ENCODE measurements at regions not wholly inside any gene's neighbourhood (a gene's known extent, or its start where the extent isn't known, plus 50 kb on each side); places are given as distances from the start of the nearest gene placed in this dataset.

DNA sequence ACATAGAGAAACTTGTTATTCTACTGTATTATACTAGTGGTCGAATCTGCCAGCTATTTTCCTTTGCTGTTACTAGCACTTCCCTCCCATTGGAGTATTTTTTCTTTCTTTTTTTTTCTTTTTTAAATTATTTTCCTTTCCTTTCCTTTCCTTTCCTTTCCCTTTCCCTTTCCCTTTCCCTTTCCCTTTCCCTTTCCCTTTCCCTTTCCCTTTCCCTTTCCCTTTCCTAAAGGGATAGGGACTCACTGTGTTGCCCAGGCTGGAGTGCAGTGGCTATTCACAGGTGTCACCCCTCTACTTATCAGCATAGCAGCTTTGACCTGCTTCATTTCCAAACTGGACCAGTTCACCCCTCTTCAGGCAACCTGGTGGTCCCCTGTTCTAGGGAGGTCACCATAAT, 212.6 kb upstream of the SP4 start:
- Histone ChIP-seq H3K4me1 (ENCODE audit: insufficient read depth, insufficient read length) (no peaks in the 10 kb centered on the region), H3K27me3 (ENCODE audit: insufficient read depth, insufficient read length) (no peaks in the 10 kb centered on the region), H3K9ac (ENCODE audit: insufficient read length, low read depth) (no peak overlapping the region), H3K4me3 (ENCODE audit: insufficient read length, low read depth) (no peak overlapping the region), H3K36me3 (ENCODE audit: insufficient read depth, insufficient read length, low read length) (no peaks in the 10 kb centered on the region), H3K9me3 (ENCODE audit: insufficient read depth, low read length) (no peaks in the 10 kb centered on the region)
- no peak for TF ChIP-seq SUZ12 (IDR thresholded peaks at IDR 0.05; ENCODE audit: extremely low read depth, insufficient read depth, insufficient read length)
- no peak for TF ChIP-seq YY1 (IDR thresholded peaks at IDR 0.05; ENCODE audit: insufficient read depth, insufficient read length)
- no peak for TF ChIP-seq ZNF274 (IDR thresholded peaks at IDR 0.05; ENCODE audit: low read depth, low read length)
- DNase-seq (ENCODE audit: low read depth, low spot score), result no peak

- no peak for DNase-seq (ENCODE audit: low read depth, low spot score)
- Histone ChIP-seq H3K36me3 (ENCODE audit: insufficient read depth, insufficient read length, low read length) (no peaks in the 10 kb centered on the region), H3K4me1 (ENCODE audit: insufficient read depth, insufficient read length) (no peaks in the 10 kb centered on the region), H3K27me3 (ENCODE audit: insufficient read depth, insufficient read length) (no peaks in the 10 kb centered on the region), H3K9me3 (ENCODE audit: insufficient read depth, low read length) (no peaks in the 10 kb centered on the region), H3K9ac (ENCODE audit: insufficient read length, low read depth) (no peak overlapping the region), H3K4me3 (ENCODE audit: insufficient read length, low read depth) (no peak overlapping the region)
- no peak for TF ChIP-seq SUZ12 (IDR thresholded peaks at IDR 0.05; ENCODE audit: extremely low read depth, insufficient read depth, insufficient read length)
- TF ChIP-seq ZNF274 (IDR thresholded peaks at IDR 0.05; ENCODE audit: low read depth, low read length), result no peak
- TF ChIP-seq YY1 (IDR thresholded peaks at IDR 0.05; ENCODE audit: insufficient read depth, insufficient read length), result no peak
Observed at GRCh38 chr7:21217365-21217764, 210.5 kb upstream of the SP4 start.

- Histone ChIP-seq H3K9me3 (ENCODE audit: insufficient read depth, low read length) (no peaks in the 10 kb centered on the region), H3K36me3 (ENCODE audit: insufficient read depth, insufficient read length, low read length) (no peaks in the 10 kb centered on the region), H3K4me1 (ENCODE audit: insufficient read depth, insufficient read length) (no peaks in the 10 kb centered on the region), H3K27me3 (ENCODE audit: insufficient read depth, insufficient read length) (no peaks in the 10 kb centered on the region), H3K9ac (ENCODE audit: insufficient read length, low read depth) (no peak overlapping the region), H3K4me3 (ENCODE audit: insufficient read length, low read depth) (no peak overlapping the region)
- DNase-seq (ENCODE audit: low read depth, low spot score), result no peak
- no peak for TF ChIP-seq SUZ12 (IDR thresholded peaks at IDR 0.05; ENCODE audit: extremely low read depth, insufficient read depth, insufficient read length)
- TF ChIP-seq ZNF274 (IDR thresholded peaks at IDR 0.05; ENCODE audit: low read depth, low read length), result no peak
Observed at GRCh38 chr7:21218155-21218554, 209.7 kb upstream of the SP4 start.

DNA sequence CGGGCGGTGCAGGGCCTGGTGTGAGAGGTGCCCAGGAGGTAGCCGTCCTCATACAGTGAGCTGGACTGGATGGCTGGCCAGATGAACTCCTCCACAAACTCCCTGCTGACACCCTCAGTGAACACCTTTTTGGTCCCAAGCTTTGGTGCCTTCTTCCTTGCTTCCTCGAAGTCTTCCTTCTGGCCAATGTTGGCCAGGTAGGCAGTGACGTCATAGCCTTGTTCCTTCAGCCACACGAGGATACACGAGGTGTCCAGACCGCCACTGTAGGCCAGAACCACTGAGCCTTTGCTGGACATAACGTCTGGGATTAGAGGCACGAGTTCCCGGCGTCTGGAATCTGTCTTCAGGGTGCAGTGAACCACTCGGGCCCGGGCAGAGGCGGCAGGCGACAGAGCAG, 206.8 kb upstream of the SP4 start:
- Histone ChIP-seq H3K9ac (ENCODE audit: insufficient read length, low read depth) (no peak overlapping the region), H3K27me3 (ENCODE audit: insufficient read depth, insufficient read length) (no peaks in the 10 kb centered on the region), H3K9me3 (ENCODE audit: insufficient read depth, low read length) (no peaks in the 10 kb centered on the region), H3K4me3 (ENCODE audit: insufficient read length, low read depth) (no peak overlapping the region), H3K4me1 (ENCODE audit: insufficient read depth, insufficient read length) (no peaks in the 10 kb centered on the region), H3K36me3 (ENCODE audit: insufficient read depth, insufficient read length, low read length) (no peaks in the 10 kb centered on the region)
- no peak for TF ChIP-seq YY1 (IDR thresholded peaks at IDR 0.05; ENCODE audit: insufficient read depth, insufficient read length)
- TF ChIP-seq ZNF274 (IDR thresholded peaks at IDR 0.05; ENCODE audit: low read depth, low read length), result no peak
- TF ChIP-seq SUZ12 (IDR thresholded peaks at IDR 0.05; ENCODE audit: extremely low read depth, insufficient read depth, insufficient read length), result no peak
- DNase-seq (ENCODE audit: low read depth, low spot score), result no peak

DNA sequence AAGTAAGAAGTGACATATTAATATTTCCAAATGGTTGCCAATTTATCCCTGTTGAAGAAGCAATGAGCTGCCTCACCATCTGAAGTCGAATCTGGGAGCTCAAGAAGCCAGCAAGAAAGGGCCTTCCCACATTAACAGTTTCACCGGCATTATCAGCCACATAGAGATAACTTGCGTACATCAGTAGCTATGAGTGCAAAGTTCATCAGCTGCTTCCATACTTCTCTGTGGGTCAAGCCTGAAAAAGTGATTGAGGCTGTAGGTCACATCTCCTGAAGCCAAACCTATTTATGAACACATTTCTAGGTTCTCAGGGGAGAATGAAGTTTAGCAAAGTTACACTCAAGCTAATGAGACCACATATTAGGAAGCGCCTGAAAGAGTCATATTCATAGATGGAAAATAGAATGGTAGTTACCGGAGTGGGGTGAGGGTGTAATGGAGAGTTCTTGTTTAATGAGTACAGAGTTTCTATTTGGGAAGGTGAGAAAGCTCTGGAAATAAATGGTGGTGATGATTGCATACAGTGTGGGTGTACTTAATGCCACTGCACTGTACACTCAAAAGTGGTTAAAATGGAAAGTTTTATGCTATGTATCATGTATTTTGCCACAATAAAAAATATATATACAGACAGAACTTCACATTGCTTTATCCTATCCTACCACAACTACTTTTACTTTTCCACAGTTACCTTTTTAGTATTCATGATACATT, 189.3 kb upstream of the SP4 start:
- no peaks in the 10 kb centered on the region for H3K36me3 ChIP-seq (ENCODE audit: insufficient read depth, insufficient read length, low read length)
- H3K9ac ChIP-seq (ENCODE audit: insufficient read length, low read depth), result no peak overlapping the region
- no peak overlapping the region for H3K4me3 ChIP-seq (ENCODE audit: insufficient read length, low read depth)
- no peak for DNase-seq (ENCODE audit: low read depth, low spot score)
- H3K9me3 ChIP-seq (ENCODE audit: insufficient read depth, low read length), result no peaks in the 10 kb centered on the region
- no peaks in the 10 kb centered on the region for H3K4me1 ChIP-seq (ENCODE audit: insufficient read depth, insufficient read length)
- TF ChIP-seq YY1 (IDR thresholded peaks at IDR 0.05; ENCODE audit: insufficient read depth, insufficient read length) (no peak), SUZ12 (IDR thresholded peaks at IDR 0.05; ENCODE audit: extremely low read depth, insufficient read depth, insufficient read length) (no peak), ZNF274 (IDR thresholded peaks at IDR 0.05; ENCODE audit: low read depth, low read length) (no peak)
- no peaks in the 10 kb centered on the region for H3K27me3 ChIP-seq (ENCODE audit: insufficient read depth, insufficient read length)

DNA sequence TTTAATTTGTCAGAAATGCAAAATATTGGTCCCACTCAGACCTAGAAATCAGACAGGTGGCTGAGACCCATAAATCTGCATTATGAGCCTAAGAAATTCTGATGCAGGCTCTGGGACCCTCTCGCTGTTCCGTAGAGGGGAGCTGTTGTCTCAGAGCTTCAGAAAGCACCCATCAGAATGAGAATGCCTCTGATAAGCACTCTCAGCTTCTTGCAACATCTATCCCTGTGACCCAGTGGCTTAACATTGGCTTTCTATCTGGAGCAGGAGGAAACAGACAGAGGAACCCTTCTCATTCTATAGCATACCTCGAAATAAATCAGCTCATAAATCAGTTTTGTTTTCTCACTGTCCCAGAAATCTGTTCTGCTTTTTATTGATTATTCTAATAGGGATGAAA, 184.6 kb upstream of the SP4 start:
- Histone ChIP-seq H3K4me3 (ENCODE audit: insufficient read length, low read depth) (no peak overlapping the region), H3K4me1 (ENCODE audit: insufficient read depth, insufficient read length) (no peaks in the 10 kb centered on the region), H3K9ac (ENCODE audit: insufficient read length, low read depth) (no peak overlapping the region), H3K9me3 (ENCODE audit: insufficient read depth, low read length) (no peaks in the 10 kb centered on the region), H3K36me3 (ENCODE audit: insufficient read depth, insufficient read length, low read length) (no peaks in the 10 kb centered on the region), H3K27me3 (ENCODE audit: insufficient read depth, insufficient read length) (no peaks in the 10 kb centered on the region)
- peak; percentile 68 for DNase-seq (ENCODE audit: low read depth, low spot score)
- TF ChIP-seq SUZ12 (IDR thresholded peaks at IDR 0.05; ENCODE audit: extremely low read depth, insufficient read depth, insufficient read length) (no peak), YY1 (IDR thresholded peaks at IDR 0.05; ENCODE audit: insufficient read depth, insufficient read length) (no peak), ZNF274 (IDR thresholded peaks at IDR 0.05; ENCODE audit: low read depth, low read length) (no peak)

GRCh38 chr7:21251151-21251800, 176.6 kb upstream of the SP4 start:
- Histone ChIP-seq H3K27me3 (ENCODE audit: insufficient read depth, insufficient read length) (peaks cover 6% of the 10 kb centered on the region), H3K36me3 (ENCODE audit: insufficient read depth, insufficient read length, low read length) (no peaks in the 10 kb centered on the region), H3K4me1 (ENCODE audit: insufficient read depth, insufficient read length) (no peaks in the 10 kb centered on the region), H3K9ac (ENCODE audit: insufficient read length, low read depth) (no peak overlapping the region), H3K4me3 (ENCODE audit: insufficient read length, low read depth) (no peak overlapping the region), H3K9me3 (ENCODE audit: insufficient read depth, low read length) (no peaks in the 10 kb centered on the region)
- DNase-seq (ENCODE audit: low read depth, low spot score), result no peak
- TF ChIP-seq ZNF274 (IDR thresholded peaks at IDR 0.05; ENCODE audit: low read depth, low read length) (no peak), SUZ12 (IDR thresholded peaks at IDR 0.05; ENCODE audit: extremely low read depth, insufficient read depth, insufficient read length) (no peak), YY1 (IDR thresholded peaks at IDR 0.05; ENCODE audit: insufficient read depth, insufficient read length) (no peak)
